ENCODE measurements at regions not wholly inside any gene's neighbourhood (a gene's known extent, or its start where the extent isn't known, plus 50 kb on each side); places are given as distances from the start of the nearest gene placed in this dataset.

DNA sequence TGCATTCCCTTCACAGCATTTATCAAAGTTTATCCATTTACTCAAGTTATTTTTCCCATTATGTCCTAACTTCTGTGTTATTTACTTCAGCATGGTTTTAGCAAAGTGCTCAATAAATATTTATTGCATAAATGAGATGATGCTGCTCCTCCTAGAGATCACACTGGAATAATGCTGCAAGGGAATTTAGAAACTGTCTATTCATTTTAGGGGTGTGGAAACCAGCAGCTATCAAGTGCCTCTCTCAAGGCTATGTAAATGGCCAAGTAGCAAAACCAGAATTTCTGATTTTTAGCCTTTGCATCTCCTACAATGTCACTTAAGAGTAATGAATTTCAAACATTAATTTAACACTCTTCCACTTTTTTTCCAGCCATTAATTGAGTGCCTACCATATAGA is 316.2 kb downstream of the COL12A1 start:
- TF ChIP-seq, protein P1, sequence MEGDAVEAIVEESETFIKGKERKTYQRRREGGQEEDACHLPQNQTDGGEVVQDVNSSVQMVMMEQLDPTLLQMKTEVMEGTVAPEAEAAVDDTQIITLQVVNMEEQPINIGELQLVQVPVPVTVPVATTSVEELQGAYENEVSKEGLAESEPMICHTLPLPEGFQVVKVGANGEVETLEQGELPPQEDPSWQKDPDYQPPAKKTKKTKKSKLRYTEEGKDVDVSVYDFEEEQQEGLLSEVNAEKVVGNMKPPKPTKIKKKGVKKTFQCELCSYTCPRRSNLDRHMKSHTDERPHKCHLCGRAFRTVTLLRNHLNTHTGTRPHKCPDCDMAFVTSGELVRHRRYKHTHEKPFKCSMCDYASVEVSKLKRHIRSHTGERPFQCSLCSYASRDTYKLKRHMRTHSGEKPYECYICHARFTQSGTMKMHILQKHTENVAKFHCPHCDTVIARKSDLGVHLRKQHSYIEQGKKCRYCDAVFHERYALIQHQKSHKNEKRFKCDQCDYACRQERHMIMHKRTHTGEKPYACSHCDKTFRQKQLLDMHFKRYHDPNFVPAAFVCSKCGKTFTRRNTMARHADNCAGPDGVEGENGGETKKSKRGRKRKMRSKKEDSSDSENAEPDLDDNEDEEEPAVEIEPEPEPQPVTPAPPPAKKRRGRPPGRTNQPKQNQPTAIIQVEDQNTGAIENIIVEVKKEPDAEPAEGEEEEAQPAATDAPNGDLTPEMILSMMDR (IDR thresholded peaks at IDR 0.05) = no peak
- no peak for TF ChIP-seq POLR2A (IDR thresholded peaks at IDR 0.05)

All from uterus (tissue), 2 donors.